IMR-90 (cell line): ENCODE measurements at regions not wholly inside any gene's neighbourhood (a gene's known extent, or its start where the extent isn't known, plus 50 kb on each side); places are given as distances from the start of the nearest gene placed in this dataset.

Source experiments
- ATAC-seq: fragments of 200-7000 bp; cut with Tn5 transposase; 2 replicates; pipeline ENCODE4 v1.9.1; 2020; ENCODE audit warnings: low read depth, mild to moderate bottlenecking, moderate library complexity
- BruUV-seq: library from RNA; stranded (reverse); fragments of 400-500 nt; replicated peaks from 2 replicates; lab custom pipeline; 2021; lab: Mats Ljungman, UMichigan
- CTCF ChIA-PET: fragments of 300-600 bp; formaldehyde crosslinking; extraction: SDS; loops from one replicate; lab custom pipeline; 2021; ENCODE audit warnings: antibody characterized with exemption; lab: Yijun Ruan, JAX
- POLR2A ChIA-PET: fragments of 300-600 bp; sonication (Branson Sonifier 250); formaldehyde crosslinking; loops from one replicate; lab custom pipeline; 2022; ENCODE audit warnings: antibody characterized with exemption; ENCODE audit not compliant: unreplicated experiment; lab: Charles Lee
- DNase-seq: peaks from one replicate; pipeline ENCODE4 v3.0.0; 2013
- H2AFZ ChIP-seq: replicated peaks from 2 replicates; pipeline ENCODE3; 2013; ENCODE audit warnings: low read length, mild to moderate bottlenecking; ENCODE audit not compliant: poor library complexity
- H2AK5ac ChIP-seq: 2 replicates; pipeline ENCODE4 v1.6.1; 2013; ENCODE audit warnings: low read depth, low read length, inconsistent platforms
- H2AK9ac ChIP-seq: replicated peaks from 2 replicates; pipeline ENCODE3; 2013; ENCODE audit warnings: mild to moderate bottlenecking, low read depth, low read length, moderate library complexity; ENCODE audit not compliant: poor library complexity
- H2BK120ac ChIP-seq: 2 replicates; pipeline ENCODE4 v1.6.1; 2013; ENCODE audit warnings: low read depth, low read length, inconsistent platforms
- H2BK15ac ChIP-seq: 3 replicates; pipeline ENCODE4 v1.6.1; 2013; ENCODE audit warnings: low read depth, low read length, inconsistent platforms
- H2BK20ac ChIP-seq: 2 replicates; pipeline ENCODE4 v1.6.1; 2013; ENCODE audit warnings: low read depth, mild to moderate bottlenecking, inconsistent platforms, low read length, moderate library complexity
- H2BK5ac ChIP-seq: 2 replicates; pipeline ENCODE4 v1.6.1; 2013; ENCODE audit warnings: mild to moderate bottlenecking, low read depth, low read length, inconsistent platforms; ENCODE audit not compliant: poor library complexity, severe bottlenecking
- H3K14ac ChIP-seq: replicated peaks from 2 replicates; pipeline ENCODE4 v1.6.1; 2013; ENCODE audit warnings: low read depth, low read length, inconsistent platforms
- H3K18ac ChIP-seq: 2 replicates; pipeline ENCODE4 v1.6.1; 2013; ENCODE audit warnings: low read depth, low read length, control low read depth
- H3K23ac ChIP-seq: 2 replicates; pipeline ENCODE4 v1.6.1; 2013; ENCODE audit warnings: low read depth, low read length, inconsistent platforms
- H3K27ac ChIP-seq: 2 replicates; pipeline ENCODE4 v1.5.1; 2013; ENCODE audit warnings: mild to moderate bottlenecking, control low read depth, low read length; ENCODE audit not compliant: insufficient read depth
- H3K27me3 ChIP-seq: 2 replicates; pipeline ENCODE4 v1.6.1; 2013; ENCODE audit warnings: low read length; ENCODE audit not compliant: control insufficient read depth, insufficient read depth
- H3K36me3 ChIP-seq: 2 replicates; pipeline ENCODE4 v1.6.1; 2013; ENCODE audit warnings: low read length, mixed read lengths; ENCODE audit not compliant: control insufficient read depth, insufficient read depth
- H3K4ac ChIP-seq: 2 replicates; pipeline ENCODE4 v1.6.1; 2013; ENCODE audit warnings: low read depth, low read length, inconsistent platforms
- H3K4me1 ChIP-seq: 2 replicates; pipeline ENCODE4 v1.6.1; 2013; ENCODE audit warnings: low read length, mixed read lengths; ENCODE audit not compliant: control insufficient read depth, insufficient read depth
- H3K4me2 ChIP-seq: 2 replicates; pipeline ENCODE4 v1.6.1; 2013; ENCODE audit warnings: low read depth, mild to moderate bottlenecking, control low read depth, low read length, moderate library complexity
- H3K4me3 ChIP-seq: 2 replicates; pipeline ENCODE4 v1.5.1; 2013; ENCODE audit warnings: low read depth, mild to moderate bottlenecking, control low read depth, low read length, moderate library complexity; ENCODE audit not compliant: insufficient read depth
- H3K56ac ChIP-seq: 2 replicates; pipeline ENCODE4 v1.6.1; 2013; ENCODE audit warnings: low read length, inconsistent platforms; ENCODE audit not compliant: insufficient read depth; ENCODE audit errors: extremely low read depth
- H3K79me1 ChIP-seq, 2 experiments: 2 replicates each; pipeline ENCODE4 v1.6.1; 2013; ENCODE audit warnings: low read length in 2 of 2, inconsistent platforms in 1 of 2, low read depth in 1 of 2
- H3K9ac ChIP-seq: 2 replicates; pipeline ENCODE4 v1.6.1; 2013; ENCODE audit warnings: low read depth, low read length, control low read depth
- H3K9me1 ChIP-seq: 2 replicates; pipeline ENCODE4 v1.6.1; 2013; ENCODE audit warnings: low read length, inconsistent platforms; ENCODE audit not compliant: insufficient read depth
- H3K9me3 ChIP-seq: 2 replicates; pipeline ENCODE4 v1.6.1; 2013; ENCODE audit warnings: low read length; ENCODE audit not compliant: control insufficient read depth, insufficient read depth
- H4K20me1 ChIP-seq: 2 replicates; pipeline ENCODE4 v1.6.1; 2013; ENCODE audit warnings: low read length, inconsistent platforms; ENCODE audit not compliant: insufficient read depth
- H4K5ac ChIP-seq: 2 replicates; pipeline ENCODE4 v1.6.1; 2013; ENCODE audit warnings: mild to moderate bottlenecking, low read depth, low read length, control low read depth
- H4K8ac ChIP-seq, 2 experiments: 2 replicates each; pipeline ENCODE4 v1.6.1; 2013; ENCODE audit warnings: low read depth in 2 of 2, low read length in 2 of 2, control low read depth in 1 of 2, inconsistent platforms in 1 of 2
- H4K91ac ChIP-seq: 2 replicates; pipeline ENCODE4 v1.6.1; 2013; ENCODE audit warnings: low read depth, low read length, inconsistent platforms; ENCODE audit not compliant: insufficient read depth
- CEBPB ChIP-seq: IDR thresholded peaks from 2 replicates; pipeline ENCODE4 v1.6.1; 2012; ENCODE audit warnings: low read depth, low read length, improper control_type of control experiment
- CHD1 ChIP-seq: IDR thresholded peaks from 2 replicates; pipeline ENCODE4 v1.6.1; 2012; ENCODE audit warnings: low read depth, low read length, improper control_type of control experiment
- CTCF ChIP-seq: conservative IDR thresholded peaks from 2 replicates; pipeline ENCODE4 v1.5.1; 2012; ENCODE audit warnings: mild to moderate bottlenecking, low read depth, low read length, improper control_type of control experiment
- MAFK ChIP-seq: IDR thresholded peaks from 2 replicates; pipeline ENCODE4 v1.6.1; 2012; ENCODE audit warnings: low read depth, low read length, improper control_type of control experiment
- MAZ ChIP-seq: IDR thresholded peaks from 2 replicates; pipeline ENCODE4 v1.6.1; 2012; ENCODE audit warnings: low read depth, mild to moderate bottlenecking, low read length, improper control_type of control experiment, moderate library complexity, borderline replicate concordance
- POLR2A ChIP-seq: IDR thresholded peaks from 2 replicates; pipeline ENCODE4 v1.6.1; 2012; ENCODE audit warnings: mild to moderate bottlenecking, low read depth, low read length
- RAD21 ChIP-seq: IDR thresholded peaks from 2 replicates; pipeline ENCODE4 v1.6.1; 2012; ENCODE audit warnings: low read length, improper control_type of control experiment
- RCOR1 ChIP-seq: IDR thresholded peaks from 2 replicates; pipeline ENCODE4 v1.6.1; 2012; ENCODE audit warnings: mild to moderate bottlenecking, low read length, improper control_type of control experiment; ENCODE audit not compliant: insufficient replicate concordance
- RFX5 ChIP-seq: IDR thresholded peaks from 2 replicates; pipeline ENCODE4 v1.8.0; 2012; ENCODE audit warnings: low read depth, mild to moderate bottlenecking, low read length, moderate library complexity
- WGBS, 2 experiments: methylation state at CpG; one replicate each; pipeline versions ENCODE4 v1.1.5 to v1.1.7; 2013; ENCODE audit warnings: missing lambda C conversion rate in 2 of 2; ENCODE audit not compliant: insufficient read length in 1 of 2; ENCODE audit errors: extremely low coverage in 2 of 2; 5-methylcytosine and 5-hydroxymethylcytosine counted together
- dilution Hi-C: fragments of 300-500 bp; cut with HindIII; formaldehyde crosslinking; loops from one replicate; pipeline ENCODE4 v1.14.3; 2018; ENCODE audit warnings: low sequenced_read_pairs; ENCODE audit not compliant: unreplicated experiment
- in situ Hi-C: fragments of 300-500 bp; cut with MboI; formaldehyde crosslinking; loops from 3 replicates; pipeline ENCODE4 v1.14.3; 2019; ENCODE audit warnings: low sequenced_read_pairs, inconsistent platforms, mixed read lengths
- intact Hi-C: fragments of 100-400 bp; cut with micrococcal nuclease; formaldehyde crosslinking; loops from 2 replicates; pipeline ENCODE4 v1.10.0; 2022
- TF ChIP-seq, protein P1 (sequence below): fragments of 150-350 bp; IDR thresholded peaks from 2 replicates; pipeline ENCODE4 v1.6.1; 2016; ENCODE audit warnings: low read depth, mild to moderate bottlenecking, low read length, moderate library complexity, borderline replicate concordance

- Histone ChIP-seq H3K27ac (no peak overlapping the region), H3K9me3 (0 out of 2 replicates have a peak, but pooled peaks cover 3% of the 10 kb centered on the region), H3K56ac (no peak overlapping the region), H3K9me1 (no peaks in the 10 kb centered on the region), H3K4me3 (no peak overlapping the region), H3K9ac (no peak overlapping the region), H3K4ac (no peak overlapping the region), H3K4me1 (no peaks in the 10 kb centered on the region), H2BK20ac (no peak overlapping the region), H4K8ac (no peak overlapping the region), H2BK15ac (no peak overlapping the region), H2AK5ac (no peak overlapping the region), H4K5ac (no peak overlapping the region), H2AK9ac (no peak overlapping the region), H3K18ac (no peak overlapping the region), H3K79me1 (no peaks in the 10 kb centered on the region), H2AFZ (no peak overlapping the region), H3K36me3 (no peaks in the 10 kb centered on the region), H2BK120ac (no peak overlapping the region), H3K23ac (no peak overlapping the region), H3K14ac (no peak overlapping the region), H3K27me3 (no peaks in the 10 kb centered on the region), H2BK5ac (no peak overlapping the region), H4K91ac (no peak overlapping the region), H4K20me1 (no peaks in the 10 kb centered on the region), H3K4me2 (no peak overlapping the region)
- CTCF ChIA-PET: no interaction called here
- dilution Hi-C loops (no loop called here), in situ Hi-C loops (no loop called here), intact Hi-C loops (no loop called here)
- WGBS, 2 experiments: 83% methylated on average over 2 of the region's 21 CpGs; no CpG with 5 or more reads in 1 of the 2 experiments
- BruUV-seq: no TSS peak
- TF ChIP-seq CEBPB (no peak), MAFK (no peak), MAZ (no peak), CHD1 (no peak), RCOR1 (no peak), RAD21 (no peak), POLR2A (no peak), RFX5 (no peak), CTCF (no peak)
- TF ChIP-seq, protein P1, sequence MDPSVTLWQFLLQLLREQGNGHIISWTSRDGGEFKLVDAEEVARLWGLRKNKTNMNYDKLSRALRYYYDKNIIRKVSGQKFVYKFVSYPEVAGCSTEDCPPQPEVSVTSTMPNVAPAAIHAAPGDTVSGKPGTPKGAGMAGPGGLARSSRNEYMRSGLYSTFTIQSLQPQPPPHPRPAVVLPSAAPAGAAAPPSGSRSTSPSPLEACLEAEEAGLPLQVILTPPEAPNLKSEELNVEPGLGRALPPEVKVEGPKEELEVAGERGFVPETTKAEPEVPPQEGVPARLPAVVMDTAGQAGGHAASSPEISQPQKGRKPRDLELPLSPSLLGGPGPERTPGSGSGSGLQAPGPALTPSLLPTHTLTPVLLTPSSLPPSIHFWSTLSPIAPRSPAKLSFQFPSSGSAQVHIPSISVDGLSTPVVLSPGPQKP: no peak
- POLR2A ChIA-PET: no interaction called here
- ATAC-seq: no peak
- DNase-seq: no peak
Measured at GRCh38 chr2:33903701-33904100, 304.6 kb upstream of the FAM98A start.
